GM12874 (cell line): ENCODE measurements at regions not wholly inside any gene's neighbourhood (a gene's known extent, or its start where the extent isn't known, plus 50 kb on each side); places are given as distances from the start of the nearest gene placed in this dataset.

Experiments used
- CTCF ChIP-seq: IDR thresholded peaks from 2 replicates; pipeline ENCODE4 v1.5.1; 2011; ENCODE audit warnings: low read depth, mild to moderate bottlenecking, control low read depth, low read length, moderate library complexity; ENCODE audit not compliant: insufficient read depth

- TF ChIP-seq CTCF = no peak
Measured at GRCh38 chr4:11009281-11009680, 324.7 kb upstream of the CLNK start.

DNA sequence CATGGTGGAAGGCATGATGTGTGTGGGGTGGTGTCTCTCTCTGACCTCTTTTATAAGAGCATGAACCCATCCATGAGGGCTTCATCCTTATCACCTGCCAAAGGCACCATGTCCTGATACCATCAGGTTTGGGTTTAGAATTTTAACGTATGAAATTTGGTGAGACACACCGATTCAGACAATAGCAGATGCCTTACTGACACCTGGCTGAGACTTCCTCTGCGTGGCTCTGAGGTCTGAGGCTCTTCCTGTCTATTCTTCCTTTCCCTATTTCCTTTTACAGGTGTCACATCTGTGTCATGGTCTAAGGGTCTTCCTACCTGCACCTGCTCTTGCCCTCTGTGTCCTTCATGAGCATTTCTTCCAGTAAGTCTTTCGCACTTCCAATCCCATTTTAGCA lies 320.7 kb upstream of the CLNK start:
- no peak for TF ChIP-seq CTCF

GRCh38 chr4:11004818-11005217 lies 320.2 kb upstream of the CLNK start:
- TF ChIP-seq CTCF = no peak

DNA sequence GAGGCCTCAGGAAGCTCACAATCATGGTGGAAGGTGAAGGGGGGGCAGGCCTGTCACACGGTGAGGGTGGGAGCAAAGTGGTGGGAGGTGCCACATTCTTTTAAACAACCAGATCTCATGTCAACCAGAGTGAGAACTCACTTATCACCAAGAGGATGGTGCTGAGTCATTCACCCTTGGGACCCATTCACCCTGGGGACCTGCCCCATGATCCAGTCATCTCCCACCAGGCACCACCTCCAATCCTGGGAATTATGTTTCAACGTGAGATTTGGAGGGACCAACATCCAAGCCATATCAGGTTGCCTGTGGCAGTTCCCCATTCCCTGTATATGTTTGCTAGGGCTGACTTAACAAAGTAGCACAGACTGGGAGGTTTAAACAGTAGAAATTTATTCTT lies 318.4 kb upstream of the CLNK start:
- no peak for TF ChIP-seq CTCF

DNA sequence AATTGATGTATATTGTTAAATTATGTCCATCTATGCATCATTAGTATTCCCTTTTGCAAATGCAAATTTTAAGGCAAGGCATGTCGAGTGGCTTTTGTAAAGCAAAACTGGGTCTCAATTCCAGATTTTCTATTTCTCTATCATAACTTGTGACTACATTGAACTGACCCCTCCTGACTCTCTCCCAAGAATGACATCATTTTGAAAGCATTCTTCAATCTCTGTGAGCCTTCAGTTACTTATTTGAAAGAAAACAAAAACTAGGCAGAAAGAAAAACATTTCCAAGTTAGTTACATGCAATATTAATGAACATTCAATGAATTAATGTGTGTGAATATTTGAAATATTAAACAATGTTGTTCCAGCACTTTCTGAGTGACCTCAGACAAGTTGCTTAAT lies 314.3 kb upstream of the CLNK start:
- TF ChIP-seq CTCF = no peak

GRCh38 chr4:10984815-10985214 lies 300.2 kb upstream of the CLNK start:
- TF ChIP-seq CTCF = no peak

DNA sequence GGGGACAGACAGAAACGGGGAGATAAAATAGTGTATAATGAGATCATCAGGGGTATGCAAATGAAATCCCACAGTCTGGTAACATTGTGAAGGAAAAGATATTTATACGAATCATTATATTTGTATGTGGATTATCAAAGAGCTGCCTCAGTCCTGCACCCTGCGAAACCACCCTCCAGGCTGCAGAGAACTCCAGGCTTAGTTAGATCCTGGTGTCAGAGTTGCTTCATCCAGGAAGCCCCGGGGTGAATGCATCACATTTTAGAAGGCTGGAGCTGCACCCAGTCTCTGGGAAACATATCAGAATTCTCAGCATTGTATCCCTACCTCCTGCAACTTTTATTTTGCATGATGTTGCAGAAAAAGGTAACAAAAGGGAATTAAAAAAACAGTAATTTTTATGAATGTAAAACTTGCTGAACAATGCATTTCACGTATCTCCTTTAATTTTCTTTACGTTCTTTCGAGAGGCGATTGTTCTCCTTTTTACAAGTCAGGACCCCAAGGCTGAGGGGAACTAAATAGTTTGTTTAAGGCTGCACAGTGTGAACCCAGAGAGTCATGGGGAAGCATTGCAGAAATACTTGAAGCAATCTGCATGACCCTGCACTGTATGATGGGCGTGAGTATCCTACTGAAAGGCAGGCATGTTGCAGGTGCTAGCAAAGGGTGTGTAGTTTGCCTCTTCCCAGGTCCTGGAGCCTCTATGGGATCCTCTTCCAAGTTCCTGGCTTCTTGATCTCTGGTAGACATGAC lies 299.5 kb upstream of the CLNK start:
- TF ChIP-seq CTCF = no peak
